OCI-M1 (cell line): ENCODE measurements at regions not wholly inside any gene's neighbourhood (a gene's known extent, or its start where the extent isn't known, plus 50 kb on each side); places are given as distances from the start of the nearest gene placed in this dataset.
"Not testable (repeated sequence)": the region's sequence is repeated elsewhere in the genome, so short reads cannot be mapped to it uniquely, and the experiment has no call there.

Experiments used
- DNase-seq: peaks from one replicate; lab custom pipeline; 2025; lab: John Stamatoyannopoulos, UW

DNA sequence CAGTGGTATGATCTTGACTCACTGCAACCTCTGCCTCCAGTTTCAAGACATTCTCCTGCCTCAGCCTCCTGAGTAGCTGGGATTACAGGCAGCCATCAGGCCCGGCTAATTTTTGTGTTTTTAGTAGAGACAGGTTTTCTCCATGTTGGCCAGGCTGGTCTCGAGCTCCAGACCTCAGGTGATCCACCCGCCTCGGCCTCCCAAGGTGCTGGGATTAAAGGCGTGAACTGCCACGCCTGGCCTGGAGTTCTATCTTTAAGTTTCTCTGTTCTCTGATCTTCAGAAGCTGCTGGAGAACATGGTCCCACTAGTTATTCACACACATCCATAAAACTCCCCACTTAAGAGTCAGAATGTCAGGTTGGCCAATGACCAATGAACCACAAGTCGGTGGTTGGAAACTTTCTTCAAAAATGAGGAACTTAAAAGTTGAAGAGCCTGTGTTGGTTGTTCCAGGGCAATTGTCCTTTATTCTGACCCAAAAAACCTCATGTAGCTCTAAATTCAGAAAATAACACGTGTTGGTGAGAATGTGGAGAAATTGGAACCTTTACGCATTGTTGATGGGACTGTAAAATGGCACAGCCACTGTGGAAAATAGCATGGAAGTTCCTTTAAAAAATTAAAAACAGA, 55.9 kb upstream of the PIK3CB start:
- DNase-seq: peak; percentile 96

DNA sequence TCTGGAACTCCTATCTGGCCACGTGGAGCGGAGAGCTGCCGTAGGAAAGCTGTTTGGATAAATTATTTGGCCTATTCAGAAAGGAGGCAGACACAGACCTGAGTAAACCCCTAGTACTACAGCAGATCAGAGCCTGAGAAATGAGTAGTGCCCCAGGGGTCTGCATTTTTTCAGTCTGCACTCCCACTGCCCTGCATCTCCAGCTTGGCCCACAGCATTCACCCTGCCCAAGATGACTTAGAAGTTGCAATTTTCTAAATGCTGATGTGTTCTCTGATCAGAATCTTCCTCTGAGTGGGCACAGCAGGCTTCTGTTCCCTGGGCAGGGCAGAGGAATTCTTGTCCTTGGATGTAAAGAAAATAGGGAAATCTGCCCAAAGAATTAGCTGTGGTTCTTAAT, 55.1 kb upstream of the PIK3CB start:
- DNase-seq: peak; percentile 46

DNA sequence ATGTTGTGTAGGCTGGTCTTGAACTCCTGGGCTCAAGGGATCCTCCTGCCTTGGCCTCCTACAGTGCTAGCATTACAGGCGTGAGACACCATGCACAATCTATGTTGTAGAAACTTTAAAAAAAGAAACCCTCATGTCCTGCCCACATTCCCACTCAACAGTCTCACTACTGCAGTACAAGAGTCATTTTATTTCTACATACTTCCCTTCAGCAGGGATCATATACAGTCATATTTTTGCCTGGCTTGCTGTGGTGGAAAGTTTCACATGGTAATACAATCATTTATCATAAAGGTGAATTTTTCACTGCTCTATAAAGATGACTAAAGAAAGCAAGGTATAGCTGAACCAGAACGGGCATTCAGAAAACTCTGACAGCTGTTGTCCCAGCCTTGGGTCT, 53.8 kb upstream of the PIK3CB start:
- DNase-seq: no peak

DNA sequence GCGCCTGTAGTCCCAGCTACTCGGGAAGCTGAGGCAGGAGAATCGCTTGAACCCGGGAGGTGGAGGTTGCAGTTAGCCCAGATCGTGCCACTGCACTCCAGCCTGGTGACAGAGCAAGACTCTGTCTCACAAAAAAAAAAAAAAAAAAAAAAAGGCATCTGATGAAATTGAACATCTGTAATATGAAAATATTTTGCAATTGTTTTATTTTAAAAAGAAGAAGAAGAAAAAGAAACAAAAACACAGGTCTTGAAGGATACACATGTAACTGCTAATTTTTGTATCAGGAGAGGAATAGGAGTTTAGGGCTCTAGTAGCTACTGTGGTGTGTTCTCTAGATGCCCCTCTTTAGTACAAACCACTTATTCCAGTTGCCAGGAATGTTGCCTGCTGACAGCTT, 51.4 kb upstream of the PIK3CB start:
- not testable (repeated sequence) for DNase-seq
